ENCODE measurements at regions not wholly inside any gene's neighbourhood (a gene's known extent, or its start where the extent isn't known, plus 50 kb on each side); places are given as distances from the start of the nearest gene placed in this dataset.

DNA sequence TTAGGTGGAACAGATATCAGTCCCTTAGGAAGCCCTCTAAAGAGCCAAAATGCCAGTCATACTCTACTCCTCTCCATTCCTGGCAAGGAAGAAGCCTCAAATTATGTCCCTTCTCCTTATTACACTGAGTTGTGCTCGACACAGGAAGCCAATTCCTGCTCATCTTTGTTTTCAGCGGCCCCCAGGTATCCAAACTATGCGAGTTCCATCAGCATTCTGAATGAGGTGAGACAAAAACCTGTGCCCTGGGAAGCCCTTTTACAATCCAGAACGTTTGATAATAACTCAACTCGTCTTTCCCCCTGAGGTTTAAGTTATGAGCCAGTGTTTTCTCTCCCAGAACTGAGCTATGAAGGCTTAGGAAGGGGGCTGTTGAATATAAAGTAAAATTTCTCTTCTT is 580.5 kb downstream of the NXPH1 start:
- no peak for DNase-seq (ENCODE audit: low spot score)

DNA sequence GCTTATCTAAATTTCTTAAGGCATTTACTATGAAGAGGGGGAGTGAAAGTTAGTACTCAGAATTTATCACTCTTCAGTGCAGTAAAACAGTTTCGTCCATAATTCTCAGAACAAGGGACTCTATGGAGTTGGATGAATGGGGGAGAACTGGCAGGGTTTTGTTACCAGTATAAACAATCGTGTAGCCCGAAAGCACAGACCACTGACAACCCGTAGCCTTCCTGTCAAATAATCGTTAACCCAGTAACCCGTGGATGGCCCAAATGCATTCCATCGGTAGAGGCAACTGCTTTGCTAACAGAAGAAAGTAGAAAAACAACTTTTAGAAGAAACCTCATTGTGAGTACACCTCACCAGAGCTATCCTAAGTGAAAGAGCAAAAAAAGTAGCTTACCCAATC is 583.9 kb downstream of the NXPH1 start:
- ChIA-PET CTCF (no interaction called here), POLR2A (ENCODE audit: low non-redundant PET) (no interaction called here)
- BruUV-seq (replicated peaks), result no TSS peak
- Histone ChIP-seq H3K4me3 (ENCODE audit: low read depth, low read length, poor library complexity, severe bottlenecking) (no peak overlapping the region), H3K27ac (ENCODE audit: low read depth, low read length, poor library complexity, severe bottlenecking) (no peak overlapping the region), H3K4me1 (ENCODE audit: insufficient read depth, low read length, poor library complexity, severe bottlenecking) (no peaks in the 10 kb centered on the region), H3K27me3 (replicated peaks; ENCODE audit: insufficient read depth, low read depth, low read length, poor library complexity) (no peaks in the 10 kb centered on the region), H3K36me3 (ENCODE audit: insufficient read depth, low read length, poor library complexity, severe bottlenecking) (no peaks in the 10 kb centered on the region), H3K9me3 (ENCODE audit: low read depth, low read length, poor library complexity, severe bottlenecking) (no peaks in the 10 kb centered on the region)
- intact Hi-C loops (cut with micrococcal nuclease; ENCODE audit: unreplicated experiment), result no loop called here
- TF ChIP-seq, protein P1, sequence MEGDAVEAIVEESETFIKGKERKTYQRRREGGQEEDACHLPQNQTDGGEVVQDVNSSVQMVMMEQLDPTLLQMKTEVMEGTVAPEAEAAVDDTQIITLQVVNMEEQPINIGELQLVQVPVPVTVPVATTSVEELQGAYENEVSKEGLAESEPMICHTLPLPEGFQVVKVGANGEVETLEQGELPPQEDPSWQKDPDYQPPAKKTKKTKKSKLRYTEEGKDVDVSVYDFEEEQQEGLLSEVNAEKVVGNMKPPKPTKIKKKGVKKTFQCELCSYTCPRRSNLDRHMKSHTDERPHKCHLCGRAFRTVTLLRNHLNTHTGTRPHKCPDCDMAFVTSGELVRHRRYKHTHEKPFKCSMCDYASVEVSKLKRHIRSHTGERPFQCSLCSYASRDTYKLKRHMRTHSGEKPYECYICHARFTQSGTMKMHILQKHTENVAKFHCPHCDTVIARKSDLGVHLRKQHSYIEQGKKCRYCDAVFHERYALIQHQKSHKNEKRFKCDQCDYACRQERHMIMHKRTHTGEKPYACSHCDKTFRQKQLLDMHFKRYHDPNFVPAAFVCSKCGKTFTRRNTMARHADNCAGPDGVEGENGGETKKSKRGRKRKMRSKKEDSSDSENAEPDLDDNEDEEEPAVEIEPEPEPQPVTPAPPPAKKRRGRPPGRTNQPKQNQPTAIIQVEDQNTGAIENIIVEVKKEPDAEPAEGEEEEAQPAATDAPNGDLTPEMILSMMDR (conservative IDR thresholded peaks at IDR 0.05; ENCODE audit: low read depth, low read length), result no peak
- TF ChIP-seq EZH2 (IDR thresholded peaks at IDR 0.05; ENCODE audit: borderline replicate concordance, low read depth, low read length, poor library complexity, severe bottlenecking), result no peak
- DNase-seq (ENCODE audit: low spot score), result no peak

More for the DNA sequence above, 580.5 kb downstream of the NXPH1 start:
- H3K4me3 ChIP-seq (ENCODE audit: low read depth, low read length, poor library complexity, severe bottlenecking), result no peak overlapping the region
- intact Hi-C loops (cut with micrococcal nuclease; ENCODE audit: unreplicated experiment), result no loop called here
- H3K9me3 ChIP-seq (ENCODE audit: low read depth, low read length, poor library complexity, severe bottlenecking), result no peaks in the 10 kb centered on the region
- ChIA-PET CTCF (no interaction called here), POLR2A (ENCODE audit: low non-redundant PET) (no interaction called here)
- TF ChIP-seq EZH2 (IDR thresholded peaks at IDR 0.05; ENCODE audit: borderline replicate concordance, low read depth, low read length, poor library complexity, severe bottlenecking), result no peak
- TF ChIP-seq, protein P1 (conservative IDR thresholded peaks at IDR 0.05; ENCODE audit: low read depth, low read length), result no peak
- no peaks in the 10 kb centered on the region for H3K27me3 ChIP-seq (replicated peaks; ENCODE audit: insufficient read depth, low read depth, low read length, poor library complexity)
- BruUV-seq (replicated peaks), result no TSS peak
- no peaks in the 10 kb centered on the region for H3K4me1 ChIP-seq (ENCODE audit: insufficient read depth, low read length, poor library complexity, severe bottlenecking)
- no peaks in the 10 kb centered on the region for H3K36me3 ChIP-seq (ENCODE audit: insufficient read depth, low read length, poor library complexity, severe bottlenecking)
- no peak overlapping the region for H3K27ac ChIP-seq (ENCODE audit: low read depth, low read length, poor library complexity, severe bottlenecking)

DNA sequence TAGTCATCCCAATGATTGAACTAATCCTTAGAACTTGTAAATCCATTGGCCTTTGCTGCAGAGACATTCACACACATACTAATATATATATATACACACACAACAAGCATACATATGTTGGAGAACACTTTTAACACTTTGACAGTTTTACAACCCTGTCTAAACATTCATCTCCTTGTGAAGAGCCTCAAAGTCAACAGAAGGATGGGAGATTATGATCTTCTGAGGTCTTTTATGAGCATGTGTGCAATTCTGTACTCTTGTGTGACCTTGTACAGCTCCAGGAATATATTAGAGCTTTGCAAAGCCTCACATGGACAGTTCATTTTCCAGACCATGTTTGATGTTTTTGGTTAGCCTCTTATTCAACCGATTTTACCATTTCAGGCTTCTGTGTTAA is 589.0 kb downstream of the NXPH1 start:
- intact Hi-C loops (cut with micrococcal nuclease; ENCODE audit: unreplicated experiment), result no loop called here
- Histone ChIP-seq H3K36me3 (ENCODE audit: insufficient read depth, low read length, poor library complexity, severe bottlenecking) (no peaks in the 10 kb centered on the region), H3K9me3 (ENCODE audit: low read depth, low read length, poor library complexity, severe bottlenecking) (no peaks in the 10 kb centered on the region), H3K4me3 (ENCODE audit: low read depth, low read length, poor library complexity, severe bottlenecking) (no peak overlapping the region), H3K4me1 (ENCODE audit: insufficient read depth, low read length, poor library complexity, severe bottlenecking) (no peaks in the 10 kb centered on the region), H3K27ac (ENCODE audit: low read depth, low read length, poor library complexity, severe bottlenecking) (no peak overlapping the region), H3K27me3 (replicated peaks; ENCODE audit: insufficient read depth, low read depth, low read length, poor library complexity) (peaks cover 7% of the 10 kb centered on the region)
- CTCF ChIA-PET, result no interaction called here
- no TSS peak for BruUV-seq (replicated peaks)
- no peak for DNase-seq (ENCODE audit: low spot score)
- TF ChIP-seq, protein P1 (conservative IDR thresholded peaks at IDR 0.05; ENCODE audit: low read depth, low read length), result no peak
- TF ChIP-seq EZH2 (IDR thresholded peaks at IDR 0.05; ENCODE audit: borderline replicate concordance, low read depth, low read length, poor library complexity, severe bottlenecking), result no peak
- POLR2A ChIA-PET (ENCODE audit: low non-redundant PET), result no interaction called here
